HepG2 (cell line): ENCODE measurements at regions not wholly inside any gene's neighbourhood (a gene's known extent, or its start where the extent isn't known, plus 50 kb on each side); places are given as distances from the start of the nearest gene placed in this dataset.

Experiments used
- DNMT3B ChIP-seq: conservative IDR thresholded peaks from 2 replicates; pipeline ENCODE4 v1.6.1; 2016; ENCODE audit warnings: missing biosample characterization, control low read depth
- JUN ChIP-seq: sonication (generic); formaldehyde crosslinking; IDR thresholded peaks from 2 replicates; pipeline ENCODE4 v1.4.0; 2020; ENCODE audit warnings: mild to moderate bottlenecking, missing genetic modification reagents
- MEIS2 ChIP-seq: sonication (generic); formaldehyde crosslinking; IDR thresholded peaks from 2 replicates; pipeline ENCODE4 v1.9.0; 2021; ENCODE audit warnings: mild to moderate bottlenecking, missing genetic modification reagents
- POGK ChIP-seq: sonication (generic); formaldehyde crosslinking; conservative IDR thresholded peaks from 2 replicates; pipeline ENCODE4 v1.8.0; 2022; ENCODE audit warnings: mild to moderate bottlenecking, moderate library complexity, missing genetic modification reagents
- PRMT3 ChIP-seq: sonication (generic); formaldehyde crosslinking; IDR thresholded peaks from 2 replicates; pipeline ENCODE4 v1.8.1; 2022; ENCODE audit warnings: low read depth, mild to moderate bottlenecking, moderate library complexity, missing genetic modification reagents, borderline replicate concordance
- SRY ChIP-seq: sonication (generic); formaldehyde crosslinking; IDR thresholded peaks from 2 replicates; pipeline ENCODE4 v1.8.0; 2022; ENCODE audit warnings: mild to moderate bottlenecking, missing genetic modification reagents
- ZNF10 ChIP-seq: sonication (generic); formaldehyde crosslinking; IDR thresholded peaks from 2 replicates; pipeline ENCODE4 v1.4.0; 2020; ENCODE audit warnings: mild to moderate bottlenecking, low read depth, missing genetic modification reagents, borderline replicate concordance
- ZNF574 ChIP-seq: sonication (generic); formaldehyde crosslinking; IDR thresholded peaks from 2 replicates; pipeline ENCODE4 v1.4.0; 2020; ENCODE audit warnings: missing genetic modification reagents
- ZNF607 ChIP-seq: sonication (generic); formaldehyde crosslinking; IDR thresholded peaks from 2 replicates; pipeline ENCODE4 v1.5.1; 2020; ENCODE audit warnings: missing genetic modification reagents, mild to moderate bottlenecking, borderline replicate concordance
- ZNF709 ChIP-seq: sonication (generic); formaldehyde crosslinking; IDR thresholded peaks from 2 replicates; pipeline ENCODE4 v1.5.0; 2020; ENCODE audit warnings: mild to moderate bottlenecking, missing genetic modification reagents
- ZNF773 ChIP-seq: sonication (generic); formaldehyde crosslinking; IDR thresholded peaks from 2 replicates; pipeline ENCODE4 v1.4.0; 2020; ENCODE audit warnings: missing genetic modification reagents, borderline replicate concordance
- ZNF775 ChIP-seq: sonication (generic); formaldehyde crosslinking; IDR thresholded peaks from 2 replicates; pipeline ENCODE4 v1.4.0; 2020; ENCODE audit warnings: missing genetic modification reagents, mild to moderate bottlenecking, moderate library complexity, borderline replicate concordance
- TF ChIP-seq, protein P1 (sequence below): sonication (generic); formaldehyde crosslinking; conservative IDR thresholded peaks from 2 replicates; pipeline ENCODE4 v1.4.0; 2020; ENCODE audit warnings: missing genetic modification reagents
- TF ChIP-seq, protein P2 (sequence below): IDR thresholded peaks from 2 replicates; pipeline ENCODE4 v1.6.1; 2016; ENCODE audit warnings: low read depth, missing genetic modification reagents, missing compliant biosample characterization
- TF ChIP-seq, protein P3 (sequence below): sonication (generic); formaldehyde crosslinking; conservative IDR thresholded peaks from 2 replicates; pipeline ENCODE4 v1.8.0; 2022; ENCODE audit warnings: low read depth, missing genetic modification reagents

- TF ChIP-seq, protein P1, sequence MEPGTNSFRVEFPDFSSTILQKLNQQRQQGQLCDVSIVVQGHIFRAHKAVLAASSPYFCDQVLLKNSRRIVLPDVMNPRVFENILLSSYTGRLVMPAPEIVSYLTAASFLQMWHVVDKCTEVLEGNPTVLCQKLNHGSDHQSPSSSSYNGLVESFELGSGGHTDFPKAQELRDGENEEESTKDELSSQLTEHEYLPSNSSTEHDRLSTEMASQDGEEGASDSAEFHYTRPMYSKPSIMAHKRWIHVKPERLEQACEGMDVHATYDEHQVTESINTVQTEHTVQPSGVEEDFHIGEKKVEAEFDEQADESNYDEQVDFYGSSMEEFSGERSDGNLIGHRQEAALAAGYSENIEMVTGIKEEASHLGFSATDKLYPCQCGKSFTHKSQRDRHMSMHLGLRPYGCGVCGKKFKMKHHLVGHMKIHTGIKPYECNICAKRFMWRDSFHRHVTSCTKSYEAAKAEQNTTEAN (CRISPR knock-in tag): no peak
- no peak for TF ChIP-seq ZNF775
- TF ChIP-seq SRY: no peak
- no peak for TF ChIP-seq ZNF709
- no peak; the same call in 1 of the 2 replicates for TF ChIP-seq POGK
- TF ChIP-seq, protein P2, sequence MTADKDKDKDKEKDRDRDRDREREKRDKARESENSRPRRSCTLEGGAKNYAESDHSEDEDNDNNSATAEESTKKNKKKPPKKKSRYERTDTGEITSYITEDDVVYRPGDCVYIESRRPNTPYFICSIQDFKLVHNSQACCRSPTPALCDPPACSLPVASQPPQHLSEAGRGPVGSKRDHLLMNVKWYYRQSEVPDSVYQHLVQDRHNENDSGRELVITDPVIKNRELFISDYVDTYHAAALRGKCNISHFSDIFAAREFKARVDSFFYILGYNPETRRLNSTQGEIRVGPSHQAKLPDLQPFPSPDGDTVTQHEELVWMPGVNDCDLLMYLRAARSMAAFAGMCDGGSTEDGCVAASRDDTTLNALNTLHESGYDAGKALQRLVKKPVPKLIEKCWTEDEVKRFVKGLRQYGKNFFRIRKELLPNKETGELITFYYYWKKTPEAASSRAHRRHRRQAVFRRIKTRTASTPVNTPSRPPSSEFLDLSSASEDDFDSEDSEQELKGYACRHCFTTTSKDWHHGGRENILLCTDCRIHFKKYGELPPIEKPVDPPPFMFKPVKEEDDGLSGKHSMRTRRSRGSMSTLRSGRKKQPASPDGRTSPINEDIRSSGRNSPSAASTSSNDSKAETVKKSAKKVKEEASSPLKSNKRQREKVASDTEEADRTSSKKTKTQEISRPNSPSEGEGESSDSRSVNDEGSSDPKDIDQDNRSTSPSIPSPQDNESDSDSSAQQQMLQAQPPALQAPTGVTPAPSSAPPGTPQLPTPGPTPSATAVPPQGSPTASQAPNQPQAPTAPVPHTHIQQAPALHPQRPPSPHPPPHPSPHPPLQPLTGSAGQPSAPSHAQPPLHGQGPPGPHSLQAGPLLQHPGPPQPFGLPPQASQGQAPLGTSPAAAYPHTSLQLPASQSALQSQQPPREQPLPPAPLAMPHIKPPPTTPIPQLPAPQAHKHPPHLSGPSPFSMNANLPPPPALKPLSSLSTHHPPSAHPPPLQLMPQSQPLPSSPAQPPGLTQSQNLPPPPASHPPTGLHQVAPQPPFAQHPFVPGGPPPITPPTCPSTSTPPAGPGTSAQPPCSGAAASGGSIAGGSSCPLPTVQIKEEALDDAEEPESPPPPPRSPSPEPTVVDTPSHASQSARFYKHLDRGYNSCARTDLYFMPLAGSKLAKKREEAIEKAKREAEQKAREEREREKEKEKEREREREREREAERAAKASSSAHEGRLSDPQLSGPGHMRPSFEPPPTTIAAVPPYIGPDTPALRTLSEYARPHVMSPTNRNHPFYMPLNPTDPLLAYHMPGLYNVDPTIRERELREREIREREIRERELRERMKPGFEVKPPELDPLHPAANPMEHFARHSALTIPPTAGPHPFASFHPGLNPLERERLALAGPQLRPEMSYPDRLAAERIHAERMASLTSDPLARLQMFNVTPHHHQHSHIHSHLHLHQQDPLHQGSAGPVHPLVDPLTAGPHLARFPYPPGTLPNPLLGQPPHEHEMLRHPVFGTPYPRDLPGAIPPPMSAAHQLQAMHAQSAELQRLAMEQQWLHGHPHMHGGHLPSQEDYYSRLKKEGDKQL (CRISPR knock-in tag): peak; percentile 60
- TF ChIP-seq JUN (CRISPR knock-in tag): 0 out of 2 replicates have a peak, but pooled peaks have one; percentile 32
- TF ChIP-seq MEIS2 (CRISPR knock-in tag): 0 out of 2 replicates have a peak, but pooled peaks have one; percentile 17
- TF ChIP-seq DNMT3B (CRISPR knock-in tag): 0 out of 2 replicates have a peak, but pooled peaks have one; percentile 56
- TF ChIP-seq, protein P3, sequence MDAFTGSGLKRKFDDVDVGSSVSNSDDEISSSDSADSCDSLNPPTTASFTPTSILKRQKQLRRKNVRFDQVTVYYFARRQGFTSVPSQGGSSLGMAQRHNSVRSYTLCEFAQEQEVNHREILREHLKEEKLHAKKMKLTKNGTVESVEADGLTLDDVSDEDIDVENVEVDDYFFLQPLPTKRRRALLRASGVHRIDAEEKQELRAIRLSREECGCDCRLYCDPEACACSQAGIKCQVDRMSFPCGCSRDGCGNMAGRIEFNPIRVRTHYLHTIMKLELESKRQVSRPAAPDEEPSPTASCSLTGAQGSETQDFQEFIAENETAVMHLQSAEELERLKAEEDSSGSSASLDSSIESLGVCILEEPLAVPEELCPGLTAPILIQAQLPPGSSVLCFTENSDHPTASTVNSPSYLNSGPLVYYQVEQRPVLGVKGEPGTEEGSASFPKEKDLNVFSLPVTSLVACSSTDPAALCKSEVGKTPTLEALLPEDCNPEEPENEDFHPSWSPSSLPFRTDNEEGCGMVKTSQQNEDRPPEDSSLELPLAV: no peak
- TF ChIP-seq ZNF607 (CRISPR knock-in tag): no peak
- no peak for TF ChIP-seq ZNF10
- TF ChIP-seq ZNF773 (CRISPR knock-in tag): no peak
- peak; percentile 22; the same call in 1 of the 2 replicates for TF ChIP-seq ZNF574 (CRISPR knock-in tag)
- TF ChIP-seq PRMT3: no peak
Measured at GRCh38 chr2:224272237-224272910, 129.5 kb downstream of the FAM124B start (continued).
